D721Med (cell line): ENCODE measurements at regions not wholly inside any gene's neighbourhood (a gene's known extent, or its start where the extent isn't known, plus 50 kb on each side); places are given as distances from the start of the nearest gene placed in this dataset.

Source experiments
- DNase-seq: peaks from one replicate; pipeline ENCODE4 v3.0.0; 2011; ENCODE audit warnings: low spot score; ENCODE audit not compliant: insufficient read length
- FAIRE-seq: peaks from 2 replicates; lab custom pipeline; 2011; peaks lifted over from hg19 to GRCh38; lab: Jason Lieb, UNC
- TF ChIP-seq, protein P1 (sequence below): IDR thresholded peaks from 2 replicates; pipeline ENCODE4 v1.5.1; 2012; ENCODE audit warnings: mild to moderate bottlenecking, control low read depth; ENCODE audit not compliant: insufficient read depth; ENCODE audit errors: missing control alignments

DNA sequence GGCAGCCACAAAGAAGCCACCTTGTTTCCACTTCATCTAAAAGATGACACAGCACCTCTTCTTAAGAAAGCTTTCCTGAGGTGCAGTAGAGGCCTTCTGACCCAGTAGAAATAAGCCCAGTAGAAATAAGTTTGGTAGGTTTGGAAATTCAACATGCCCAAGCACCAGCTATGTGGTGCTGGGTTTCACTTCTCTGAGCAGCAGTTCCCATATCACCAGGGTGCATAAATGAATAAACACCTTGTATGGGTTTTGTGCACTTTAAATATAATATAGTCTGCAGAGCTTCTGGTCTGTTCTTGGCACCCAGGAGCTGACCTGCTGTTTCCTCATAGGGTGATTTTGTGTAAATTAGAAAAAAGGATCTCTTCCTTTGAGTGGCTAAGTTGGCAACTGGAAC is 492.4 kb upstream of the SORCS1 start:
- TF ChIP-seq, protein P1, sequence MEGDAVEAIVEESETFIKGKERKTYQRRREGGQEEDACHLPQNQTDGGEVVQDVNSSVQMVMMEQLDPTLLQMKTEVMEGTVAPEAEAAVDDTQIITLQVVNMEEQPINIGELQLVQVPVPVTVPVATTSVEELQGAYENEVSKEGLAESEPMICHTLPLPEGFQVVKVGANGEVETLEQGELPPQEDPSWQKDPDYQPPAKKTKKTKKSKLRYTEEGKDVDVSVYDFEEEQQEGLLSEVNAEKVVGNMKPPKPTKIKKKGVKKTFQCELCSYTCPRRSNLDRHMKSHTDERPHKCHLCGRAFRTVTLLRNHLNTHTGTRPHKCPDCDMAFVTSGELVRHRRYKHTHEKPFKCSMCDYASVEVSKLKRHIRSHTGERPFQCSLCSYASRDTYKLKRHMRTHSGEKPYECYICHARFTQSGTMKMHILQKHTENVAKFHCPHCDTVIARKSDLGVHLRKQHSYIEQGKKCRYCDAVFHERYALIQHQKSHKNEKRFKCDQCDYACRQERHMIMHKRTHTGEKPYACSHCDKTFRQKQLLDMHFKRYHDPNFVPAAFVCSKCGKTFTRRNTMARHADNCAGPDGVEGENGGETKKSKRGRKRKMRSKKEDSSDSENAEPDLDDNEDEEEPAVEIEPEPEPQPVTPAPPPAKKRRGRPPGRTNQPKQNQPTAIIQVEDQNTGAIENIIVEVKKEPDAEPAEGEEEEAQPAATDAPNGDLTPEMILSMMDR: no peak
- FAIRE-seq (no peak), DNase-seq (no peak)

DNA sequence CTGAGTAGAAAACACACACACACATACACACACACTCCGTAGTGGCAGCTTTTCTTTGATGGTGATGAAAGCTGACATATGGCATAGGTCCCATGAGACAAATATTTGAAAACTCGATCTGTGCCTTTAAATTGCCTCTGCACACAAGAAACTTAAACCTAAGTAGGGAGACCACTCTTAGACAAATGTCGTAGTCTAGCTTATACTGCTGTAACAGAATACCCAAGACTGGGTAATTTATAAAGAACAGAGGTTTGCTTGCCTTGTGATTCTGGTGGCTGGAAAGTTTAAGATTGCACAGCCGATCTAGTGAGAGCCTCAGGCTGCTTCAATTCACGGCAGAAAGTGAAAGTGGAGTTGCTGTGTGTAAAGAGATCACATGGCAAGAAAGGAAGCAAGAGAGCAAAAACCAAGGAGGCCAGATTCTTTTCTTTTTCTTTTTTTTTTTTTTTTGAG is 489.4 kb upstream of the SORCS1 start:
- FAIRE-seq (no peak), DNase-seq (no peak)
- TF ChIP-seq, protein P1: no peak

DNA sequence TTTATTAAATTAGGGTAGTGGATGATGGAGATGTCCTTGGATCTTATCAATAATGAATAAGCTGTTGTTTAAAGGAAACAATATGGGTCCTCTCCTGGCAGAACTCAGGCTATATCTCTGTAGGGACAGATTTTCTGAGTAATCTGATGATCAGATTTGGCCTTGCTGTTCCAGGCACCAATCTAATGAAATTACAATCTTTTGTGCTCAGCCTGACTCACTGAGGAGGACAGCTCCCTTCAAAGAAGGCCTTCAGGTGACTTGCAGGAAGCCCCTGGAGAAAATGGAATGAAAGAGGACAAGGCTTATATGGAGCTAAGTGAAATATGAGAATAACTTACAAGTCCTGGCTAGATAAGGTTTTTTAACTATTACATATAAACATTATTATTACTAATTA is 486.4 kb upstream of the SORCS1 start:
- FAIRE-seq (no peak), DNase-seq (no peak)
- TF ChIP-seq, protein P1: no peak

DNA sequence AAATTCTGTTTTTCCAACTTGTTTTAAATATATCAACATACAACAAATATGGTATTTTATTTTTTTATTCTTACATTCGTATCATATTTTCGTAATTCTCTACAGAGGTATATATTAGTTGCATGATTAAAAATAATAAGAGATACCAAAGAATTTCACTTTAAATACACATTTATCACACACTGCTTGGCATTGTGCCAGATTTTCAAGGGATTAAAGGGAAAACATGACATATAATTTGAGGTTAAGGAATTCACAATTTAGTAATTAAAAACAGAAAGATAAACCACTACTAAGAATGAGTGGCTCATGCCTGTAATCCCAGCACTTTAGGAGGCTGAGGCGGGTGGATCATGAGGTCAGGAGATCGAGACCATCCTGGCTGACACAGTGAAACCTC is 484.7 kb upstream of the SORCS1 start:
- no peak for DNase-seq
- TF ChIP-seq, protein P1: no peak
- FAIRE-seq: no peak

DNA sequence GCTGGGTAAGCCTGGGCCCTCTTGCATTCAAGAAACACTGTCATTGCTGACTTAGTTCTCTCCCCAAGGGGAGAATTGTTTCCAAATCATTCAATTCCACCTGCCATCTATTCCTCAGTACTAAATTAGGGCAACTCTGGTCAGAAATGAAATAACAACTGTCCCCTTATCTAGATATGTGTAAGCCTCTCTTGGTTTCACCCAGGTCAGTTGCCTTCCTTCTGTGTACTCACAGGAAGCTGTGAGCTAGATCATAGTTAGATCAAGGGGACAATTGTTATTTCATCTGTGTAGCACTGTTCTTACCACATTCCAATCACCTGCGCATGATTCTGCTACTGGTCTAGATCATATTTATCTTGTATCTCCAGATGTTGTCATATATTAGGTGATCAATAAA is 483.0 kb upstream of the SORCS1 start:
- no peak for FAIRE-seq
- no peak for DNase-seq
- TF ChIP-seq, protein P1: no peak

DNA sequence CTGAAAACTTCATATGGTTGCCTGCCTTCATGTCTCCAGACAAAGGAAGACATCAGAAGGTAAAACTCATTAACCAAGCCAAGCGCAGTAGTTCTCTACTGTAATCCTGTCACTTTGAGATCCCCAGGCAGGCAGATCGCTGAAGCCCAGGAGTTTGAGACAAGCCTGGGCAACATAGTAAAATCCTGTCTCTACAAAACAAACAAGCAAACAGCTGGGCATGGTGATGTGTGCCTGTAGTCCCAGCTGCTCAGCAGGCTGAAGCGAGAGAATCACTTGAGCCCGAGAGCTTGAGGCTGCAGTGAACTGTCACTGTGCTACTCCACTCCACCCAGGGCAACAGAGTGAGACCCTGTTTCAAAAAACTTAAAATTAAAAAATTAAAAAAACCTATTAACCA is 467.4 kb upstream of the SORCS1 start:
- FAIRE-seq (no peak), DNase-seq (no peak)
- TF ChIP-seq, protein P1: no peak

DNA sequence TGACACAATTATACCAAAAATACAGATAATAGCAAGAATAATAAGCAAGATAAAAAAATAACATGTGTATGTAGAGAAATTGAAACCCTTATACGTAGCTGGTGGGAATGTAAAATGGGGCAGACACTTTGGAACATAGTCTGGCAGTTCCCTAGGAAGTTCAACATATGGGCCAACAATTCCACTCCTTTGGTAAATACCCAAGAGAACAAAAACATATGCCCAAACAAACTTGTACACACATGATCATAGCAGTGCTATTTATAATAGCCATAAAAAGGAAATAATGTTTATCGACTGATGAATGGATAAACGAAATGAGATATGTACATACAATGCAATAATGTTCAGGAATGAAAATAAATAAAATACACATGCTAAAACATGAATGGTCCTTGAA is 462.4 kb upstream of the SORCS1 start:
- no peak for FAIRE-seq
- TF ChIP-seq, protein P1: no peak

More for the DNA sequence above, 462.4 kb upstream of the SORCS1 start:
- no peak for DNase-seq
